HG03457 (cell line): ENCODE measurements at regions not wholly inside any gene's neighbourhood (a gene's known extent, or its start where the extent isn't known, plus 50 kb on each side); places are given as distances from the start of the nearest gene placed in this dataset.

ENCODE experiments used
- ATAC-seq: cut with Tn5 transposase; IDR thresholded peaks from one replicate; pipeline ENCODE4 v1.9.1; 2021; ENCODE audit warnings: moderate number of reproducible peaks; ENCODE audit not compliant: unreplicated experiment

DNA sequence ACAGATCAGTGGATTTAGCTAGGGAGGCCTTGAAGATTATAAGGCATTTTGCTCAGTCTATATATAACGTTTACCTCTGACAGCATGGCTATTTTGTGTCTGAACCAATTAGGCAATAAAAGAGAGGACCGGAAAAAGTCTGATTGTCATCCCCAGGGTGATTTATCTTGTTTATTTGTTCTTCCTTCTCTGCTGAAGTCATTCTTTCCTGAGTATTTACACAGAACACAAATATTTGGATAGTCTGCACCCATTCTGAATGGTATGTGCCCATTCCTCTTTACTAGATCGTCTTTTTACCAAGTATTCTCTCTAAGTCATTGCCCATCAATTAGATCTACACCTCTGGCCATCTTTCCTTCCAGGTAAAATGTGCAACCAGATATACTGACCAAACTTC, 1602.9 kb downstream of the KCNT2 start:
- ATAC-seq: no peak

DNA sequence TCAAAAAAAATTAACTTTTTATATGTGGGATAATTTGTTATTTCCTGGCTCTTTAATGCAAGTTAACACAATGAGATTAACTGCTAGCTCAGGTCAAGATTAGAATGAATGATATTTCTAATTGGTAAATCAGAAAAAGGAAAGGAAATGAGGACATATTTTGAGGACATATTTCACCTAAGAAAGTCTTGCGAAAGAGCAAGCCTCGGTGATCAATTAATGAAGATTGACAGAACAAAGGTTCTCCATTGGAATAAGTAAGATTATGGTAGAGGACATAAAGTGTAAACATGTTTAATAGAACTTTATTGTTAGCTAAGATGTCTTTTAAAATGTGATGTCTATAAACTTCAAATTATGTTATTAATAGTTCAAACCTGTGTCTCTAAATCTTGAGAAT, 1617.8 kb downstream of the KCNT2 start:
- ATAC-seq: no peak

DNA sequence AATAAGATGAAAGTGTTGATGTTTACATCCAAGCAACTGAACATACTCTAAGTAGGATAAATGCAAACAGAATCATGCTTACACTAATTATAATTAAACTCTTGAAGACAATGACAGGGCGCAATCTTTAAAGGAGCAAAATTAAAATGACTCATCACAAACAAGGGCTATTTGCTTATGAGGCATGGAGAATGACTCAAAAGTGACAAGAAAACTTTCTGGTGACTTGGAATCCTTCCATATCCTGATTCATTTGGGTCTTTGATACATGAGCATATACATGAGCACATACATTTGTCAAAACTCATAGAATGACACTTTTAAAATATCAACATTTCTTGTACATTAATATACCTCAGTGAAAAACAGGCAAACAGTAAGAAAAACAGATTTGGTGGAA, 1632.3 kb downstream of the KCNT2 start:
- ATAC-seq: no peak

DNA sequence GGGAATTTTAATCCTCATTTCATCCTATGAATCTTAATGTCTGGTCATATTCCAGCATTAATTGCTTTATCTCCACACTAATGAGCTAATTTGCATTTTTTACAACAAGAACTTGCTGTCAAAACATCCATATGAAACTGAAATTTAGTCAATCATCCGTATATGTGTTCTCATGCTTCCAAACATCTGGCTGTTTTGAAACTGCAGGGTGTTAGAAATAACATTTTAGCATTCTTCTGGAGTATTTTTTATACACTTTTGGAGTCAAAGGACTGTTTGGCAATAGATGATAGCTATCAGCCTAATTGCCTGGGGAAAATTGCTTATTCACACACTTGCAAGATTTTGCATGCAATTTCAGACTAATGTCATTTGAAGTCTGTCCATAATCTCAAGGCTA, 1639.3 kb downstream of the KCNT2 start:
- no peak for ATAC-seq

GRCh38 chr1:194959795-194960194, 1648.4 kb downstream of the KCNT2 start:
- ATAC-seq: no peak

DNA sequence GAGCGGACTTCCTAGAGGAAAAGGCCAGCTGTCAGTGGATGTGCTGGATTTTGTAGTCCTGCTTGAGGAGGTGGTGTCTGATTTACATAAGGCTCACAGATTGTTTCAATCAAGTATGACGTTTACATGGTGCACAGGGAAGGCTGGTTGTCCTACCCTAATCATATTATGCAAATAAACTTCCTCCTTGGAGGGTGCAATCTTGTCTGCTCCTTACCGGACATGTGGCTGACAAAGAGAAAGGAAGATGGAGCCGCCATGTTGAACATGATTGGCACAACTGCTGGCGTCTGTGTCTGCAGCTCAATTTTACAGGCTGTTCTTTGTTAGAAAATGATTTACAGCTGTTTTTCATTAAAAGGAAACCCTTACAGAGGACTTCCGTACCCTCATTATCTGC, 1656.1 kb downstream of the KCNT2 start:
- ATAC-seq: no peak

GRCh38 chr1:194950584-194950983, 1657.7 kb downstream of the KCNT2 start:
- no peak for ATAC-seq

DNA sequence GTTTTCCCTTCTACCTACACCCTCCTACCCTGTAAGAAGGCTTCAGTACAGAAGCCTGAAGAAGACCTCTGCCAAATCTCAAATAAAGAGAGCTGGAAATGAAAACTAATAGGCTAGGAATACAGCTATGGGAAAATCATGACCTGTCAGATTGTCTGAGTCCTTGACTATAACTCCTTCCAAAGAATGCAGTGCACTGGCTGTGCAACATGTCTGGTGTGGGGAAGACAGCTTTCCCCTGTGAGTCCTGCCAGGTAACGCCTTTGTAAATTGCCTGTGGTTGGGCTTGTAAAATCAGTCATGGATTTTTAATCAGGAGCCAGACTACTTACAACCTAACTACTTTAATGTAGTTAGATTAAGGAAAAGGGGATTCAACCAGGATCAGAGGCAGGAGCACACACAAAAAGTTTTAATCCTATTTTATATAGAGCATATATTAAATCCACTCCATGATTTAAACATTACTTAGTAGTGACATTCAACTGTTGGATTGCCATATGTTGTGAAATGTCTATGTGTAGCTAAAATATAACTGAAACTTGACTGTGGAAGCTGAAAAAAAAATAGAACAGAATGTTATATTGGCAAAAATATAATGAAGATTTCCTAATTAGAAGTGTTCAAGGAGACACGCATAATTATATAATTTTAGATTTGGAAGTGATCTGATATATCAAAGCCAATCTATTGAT, 1667.8 kb downstream of the KCNT2 start:
- ATAC-seq: no peak

GRCh38 chr1:194935864-194936263, 1672.4 kb downstream of the KCNT2 start:
- no peak for ATAC-seq

- no peak for ATAC-seq
Measured at GRCh38 chr1:194931166-194931565, 1677.1 kb downstream of the KCNT2 start.

DNA sequence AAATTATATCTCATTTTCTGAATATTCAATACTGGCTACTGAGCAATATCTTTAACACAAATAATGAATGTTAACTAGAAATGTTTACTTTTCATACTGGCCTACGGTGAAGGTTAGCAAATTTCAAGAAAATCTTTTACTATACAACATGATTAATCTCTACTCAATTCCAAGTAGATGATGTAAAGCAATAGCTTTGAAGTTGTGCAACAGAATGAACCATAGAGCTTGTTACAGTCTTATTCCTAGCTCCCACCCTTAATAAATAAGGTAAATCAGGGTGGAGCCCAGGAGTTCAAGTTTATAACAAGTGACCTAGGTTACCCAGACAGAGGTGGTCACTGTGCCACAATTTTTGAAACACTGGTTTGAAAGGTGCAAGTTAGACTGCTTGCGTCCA, 1678.1 kb downstream of the KCNT2 start:
- ATAC-seq: no peak

GRCh38 chr1:194929357-194929756, 1678.9 kb downstream of the KCNT2 start:
- ATAC-seq: no peak

- no peak for ATAC-seq
Measured at GRCh38 chr1:194919146-194919545, 1689.1 kb downstream of the KCNT2 start.

GRCh38 chr1:194917769-194918168, 1690.5 kb downstream of the KCNT2 start:
- no peak for ATAC-seq

DNA sequence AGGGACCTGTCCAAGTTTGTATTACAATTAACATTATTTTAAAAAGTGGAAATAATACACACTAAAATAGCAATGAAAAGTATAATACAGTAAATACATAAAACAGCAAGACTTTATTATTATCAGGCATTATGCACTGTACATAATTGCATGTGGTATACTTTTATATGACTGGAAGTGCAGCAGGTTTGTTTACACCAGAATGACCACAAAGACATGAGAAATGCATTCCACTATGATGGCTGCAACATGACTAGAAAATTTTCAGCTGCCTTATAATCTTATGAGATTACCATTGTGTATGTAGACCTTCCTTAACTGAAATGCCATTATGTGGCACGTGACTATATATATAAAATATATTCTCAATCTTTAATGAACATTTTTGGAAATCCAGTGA, 1699.6 kb downstream of the KCNT2 start:
- no peak for ATAC-seq

DNA sequence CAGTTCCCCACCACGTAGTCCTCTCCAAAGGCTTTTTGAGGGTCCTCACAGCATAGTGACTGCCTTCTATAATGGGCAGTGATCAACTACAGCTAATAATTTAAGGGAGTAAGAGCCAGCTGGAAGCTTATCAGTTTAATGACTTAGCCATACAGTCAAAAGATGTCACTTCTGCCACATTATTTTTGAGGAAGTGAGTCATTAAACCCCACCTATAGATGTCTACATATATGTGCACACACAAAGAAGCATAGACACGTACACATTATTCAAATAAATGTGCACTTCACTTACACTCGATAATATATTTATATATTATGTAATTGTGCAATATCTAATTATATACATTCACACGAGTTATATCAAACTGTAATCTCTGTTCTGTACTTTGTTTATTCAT, 1704.7 kb downstream of the KCNT2 start:
- no peak for ATAC-seq

- no peak for ATAC-seq
Measured at GRCh38 chr1:194889310-194889709, 1702.9 kb upstream of the B3GALT2 start.

DNA sequence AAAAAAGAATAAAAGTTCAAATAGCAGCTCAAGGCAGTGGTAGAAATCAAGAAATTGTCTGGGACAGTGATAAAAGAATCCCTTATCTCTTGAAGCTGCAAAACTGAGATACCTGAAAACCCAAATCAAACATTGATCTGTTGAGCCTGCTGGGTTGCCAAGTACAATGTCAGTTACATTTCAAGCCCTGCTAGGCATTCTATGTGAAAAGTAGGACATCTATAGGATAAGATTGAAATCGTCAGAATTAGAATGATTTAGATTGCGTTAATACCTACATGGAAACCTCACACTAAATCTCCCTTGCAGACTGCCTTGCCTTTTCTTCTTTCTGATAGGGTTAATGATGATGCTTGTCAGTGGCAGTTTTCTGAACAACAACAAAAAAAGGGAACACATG, 1684.4 kb upstream of the B3GALT2 start:
- ATAC-seq: no peak

DNA sequence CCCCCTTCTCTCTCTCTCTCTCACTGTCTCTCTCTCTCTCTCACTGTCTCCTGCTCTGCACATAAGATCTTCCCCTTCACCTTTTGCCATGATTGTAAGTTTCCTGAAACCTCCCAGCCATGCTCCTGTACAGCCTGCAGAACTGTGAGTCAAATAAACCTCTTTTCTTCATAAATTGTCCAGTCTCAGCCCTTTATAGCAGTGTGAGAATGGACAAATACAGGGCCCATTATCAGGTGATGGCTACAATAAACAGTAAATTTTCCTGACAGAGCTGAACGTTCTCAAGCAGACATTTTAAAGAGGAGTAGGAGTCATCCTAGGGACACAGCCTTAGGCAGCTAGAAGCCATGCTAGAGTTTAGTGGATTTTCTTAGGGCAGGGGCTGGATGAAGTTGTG, 1679.7 kb upstream of the B3GALT2 start:
- no peak for ATAC-seq

GRCh38 chr1:194865383-194865782, 1679.0 kb upstream of the B3GALT2 start:
- no peak for ATAC-seq

DNA sequence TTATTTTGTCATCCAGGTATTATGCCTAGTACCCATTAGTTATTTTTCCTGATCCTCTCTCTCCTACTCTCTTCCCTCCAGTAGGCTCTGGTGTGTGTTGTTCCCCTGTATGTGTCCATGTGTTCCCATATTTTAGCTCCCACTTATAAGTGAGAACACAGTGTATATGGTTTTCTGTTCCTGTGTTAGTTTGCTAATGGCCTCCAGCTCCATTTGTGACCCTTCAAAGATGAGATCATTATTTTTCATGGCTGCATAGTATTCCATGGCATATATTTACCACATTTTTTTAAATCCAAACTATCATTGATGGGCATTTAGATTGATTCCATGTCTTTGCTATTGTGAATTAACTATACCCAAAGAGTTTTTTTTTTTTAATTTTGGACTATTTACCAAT, 1675.7 kb upstream of the B3GALT2 start:
- no peak for ATAC-seq

DNA sequence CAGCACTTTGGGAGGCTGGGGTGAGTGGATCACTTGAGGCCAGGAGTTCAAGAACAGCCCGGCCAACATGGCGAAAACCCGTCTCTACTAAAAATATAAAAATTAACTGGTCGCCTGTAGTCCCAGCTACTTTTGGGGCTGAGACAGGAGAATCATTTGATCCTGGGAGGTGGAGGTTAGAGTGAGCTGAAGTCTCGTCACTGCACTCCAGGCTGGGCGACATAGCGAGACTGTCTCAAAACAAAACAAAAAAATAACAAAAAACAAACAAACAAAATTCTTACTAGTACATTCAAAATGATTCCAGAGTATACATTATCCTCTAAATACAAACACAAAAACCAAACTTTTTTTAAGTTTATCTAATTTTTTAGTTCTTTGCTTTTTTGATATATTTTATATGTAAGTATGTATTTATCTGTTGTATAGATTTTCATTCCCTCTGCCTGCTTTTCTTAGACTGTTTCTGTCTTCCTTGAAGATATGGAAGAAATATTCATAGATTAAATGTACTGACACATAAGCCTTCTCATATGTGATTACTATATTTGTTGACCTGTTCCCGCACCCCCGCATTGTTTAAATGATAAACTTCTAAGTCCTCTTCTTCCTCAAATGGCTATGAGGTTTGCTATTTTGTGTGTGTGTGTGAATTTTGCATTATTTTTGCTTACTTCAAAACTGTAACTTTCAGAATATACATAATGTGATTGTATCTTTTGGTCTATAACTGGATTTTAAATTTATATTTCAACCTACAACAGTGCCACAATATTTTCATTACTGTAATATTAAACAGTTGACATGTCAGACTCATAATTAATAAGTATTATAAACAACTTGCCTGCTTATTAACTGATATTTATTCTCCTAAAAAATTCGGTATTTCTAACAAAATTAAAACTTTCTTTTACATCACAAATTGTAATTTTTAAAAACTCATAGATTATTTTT, 1674.1 kb upstream of the B3GALT2 start:
- ATAC-seq: no peak
